Erythroblast (primary cell): ENCODE measurements at regions not wholly inside any gene's neighbourhood (a gene's known extent, or its start where the extent isn't known, plus 50 kb on each side); places are given as distances from the start of the nearest gene placed in this dataset.

Experiments
- GATA1 ChIP-seq: IDR thresholded peaks from 2 replicates; pipeline ENCODE4 v1.6.1; 2011; ENCODE audit warnings: low read depth, mild to moderate bottlenecking, control low read depth, low read length, moderate library complexity
- POLR2A ChIP-seq: IDR thresholded peaks from 2 replicates; pipeline ENCODE4 v1.6.1; 2011; ENCODE audit warnings: mild to moderate bottlenecking, low read length

DNA sequence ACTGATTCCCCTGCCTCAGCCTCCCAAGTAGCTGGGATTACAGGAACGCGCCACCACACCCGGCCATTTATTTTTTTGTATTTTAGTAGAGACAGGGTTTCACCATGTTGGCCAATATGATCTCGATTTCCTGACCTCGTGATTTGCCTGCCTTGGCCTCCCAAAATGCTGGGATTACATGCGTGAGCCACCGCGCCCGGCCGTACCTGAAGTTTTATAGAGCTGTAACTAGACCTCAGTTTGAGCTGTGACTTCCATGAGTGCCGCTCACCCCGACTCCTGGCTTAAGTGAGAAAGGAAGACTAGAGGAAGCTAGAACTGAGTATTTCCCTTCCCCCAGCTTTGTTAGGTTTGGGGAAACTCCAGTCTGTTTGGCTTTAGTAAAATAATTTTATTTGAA, 1283.1 kb downstream of the KCNT2 start:
- TF ChIP-seq POLR2A, result no peak
- TF ChIP-seq GATA1, result no peak
